H1 (cell line): ENCODE measurements at regions not wholly inside any gene's neighbourhood (a gene's known extent, or its start where the extent isn't known, plus 50 kb on each side); places are given as distances from the start of the nearest gene placed in this dataset.

Experiments used
- CTCF ChIA-PET: fragments of 300-600 bp; sonication (Branson Sonifier 250); formaldehyde crosslinking; loops from one replicate; lab custom pipeline; 2021; ENCODE audit not compliant: partially characterized antibody; lab: Charles Lee
- POLR2A ChIA-PET: fragments of 300-600 bp; sonication (Branson Sonifier 250); formaldehyde crosslinking; loops from one replicate; lab custom pipeline; 2021; ENCODE audit warnings: inconsistent platforms; ENCODE audit not compliant: partially characterized antibody; lab: Charles Lee
- DNase-seq, 2 experiments: peaks; one replicate each; pipeline versions ENCODE4 v3.0.0 to v3.0.0-alpha.2; 2010 to 2022; ENCODE audit warnings: low spot score in 2 of 2, low read depth in 1 of 2, mixed read lengths in 1 of 2
- FAIRE-seq: peaks from 2 replicates; lab custom pipeline; 2011; peaks lifted over from hg19 to GRCh38; lab: Jason Lieb, UNC
- H2AFZ ChIP-seq: 2 replicates; pipeline ENCODE4 v1.8.1; 2012; ENCODE audit warnings: low read length, inconsistent platforms
- H2AK5ac ChIP-seq: 2 replicates; pipeline ENCODE4 v1.6.1; 2013; ENCODE audit warnings: low read depth, low read length
- H2BK120ac ChIP-seq: replicated peaks from 2 replicates; pipeline ENCODE3; 2013; ENCODE audit warnings: low read depth, low read length, inconsistent platforms
- H2BK12ac ChIP-seq: 2 replicates; pipeline ENCODE4 v1.6.1; 2013; ENCODE audit warnings: low read depth, low read length
- H2BK15ac ChIP-seq: 2 replicates; pipeline ENCODE4 v1.6.1; 2013; ENCODE audit warnings: low read length
- H2BK20ac ChIP-seq: 2 replicates; pipeline ENCODE4 v1.6.1; 2013; ENCODE audit warnings: low read length
- H2BK5ac ChIP-seq: 2 replicates; pipeline ENCODE4 v1.6.1; 2013; ENCODE audit warnings: low read depth, low read length
- H3K14ac ChIP-seq: 2 replicates; pipeline ENCODE4 v1.6.1; 2013; ENCODE audit warnings: inconsistent platforms; ENCODE audit not compliant: insufficient read length
- H3K18ac ChIP-seq: 2 replicates; pipeline ENCODE4 v1.6.1; 2013; ENCODE audit warnings: low read length; ENCODE audit errors: extremely low read depth
- H3K23ac ChIP-seq: 2 replicates; pipeline ENCODE4 v1.6.1; 2013; ENCODE audit warnings: inconsistent platforms; ENCODE audit not compliant: insufficient read length
- H3K23me2 ChIP-seq: 2 replicates; pipeline ENCODE4 v1.6.1; 2013; ENCODE audit warnings: low read depth, low read length
- H3K27ac ChIP-seq: 2 replicates; pipeline ENCODE4 v1.6.1; 2011; ENCODE audit warnings: low read depth, low read length, inconsistent platforms
- H3K27me3 ChIP-seq, 4 experiments: replicated peaks in 1 of 4; 1 replicate in 1 of 4; 2 replicates in 3 of 4; pipeline versions ENCODE4 v1.6.1 to v1.8.1; 2011 to 2013; ENCODE audit warnings: low read length in 3 of 4, mild to moderate bottlenecking in 3 of 4, inconsistent platforms in 2 of 4, mixed read lengths in 2 of 4, moderate library complexity in 1 of 4; ENCODE audit not compliant: control insufficient read depth in 3 of 4, insufficient read depth in 3 of 4; ENCODE audit errors: extremely low read depth in 1 of 4
- H3K36me3 ChIP-seq, 4 experiments: 2 replicates each; pipeline versions ENCODE4 v1.6.1 to v1.8.1; 2011 to 2013; ENCODE audit warnings: mild to moderate bottlenecking in 4 of 4, low read length in 3 of 4, moderate library complexity in 2 of 4, control low read depth in 1 of 4, inconsistent platforms in 1 of 4; ENCODE audit not compliant: insufficient read depth in 4 of 4, control insufficient read depth in 2 of 4
- H3K4ac ChIP-seq: replicated peaks from 2 replicates; pipeline ENCODE3; 2013; ENCODE audit warnings: low read length, low read depth, mixed read lengths, inconsistent platforms; ENCODE audit not compliant: insufficient read length
- H3K4me1 ChIP-seq, 4 experiments: replicated peaks in 1 of 4; 1 replicate in 1 of 4; 2 replicates in 3 of 4; pipeline versions ENCODE4 v1.6.1 to v1.8.1; 2011 to 2013; ENCODE audit warnings: low read length in 3 of 4, inconsistent platforms in 2 of 4, mixed read lengths in 1 of 4; ENCODE audit not compliant: insufficient read depth in 4 of 4, control insufficient read depth in 3 of 4
- H3K4me2 ChIP-seq, 2 experiments: 2 replicates each; pipeline versions ENCODE4 v1.6.1 to v1.8.1; 2011 to 2013; ENCODE audit warnings: low read depth in 2 of 2, low read length in 2 of 2, control low read depth in 1 of 2, inconsistent platforms in 1 of 2, mild to moderate bottlenecking in 1 of 2; ENCODE audit not compliant: insufficient read depth in 1 of 2
- H3K4me3 ChIP-seq, 4 experiments: fragments of 200-600, 300-600 bp in 1 of 4; sonication (generic), shearing (Covaris generic), sonication (Bioruptor Twin) in 1 of 4; 2 replicates each; pipeline versions ENCODE4 v1.5.1 to v1.8.1; 2011 to 2016; ENCODE audit warnings: low read length in 4 of 4, low read depth in 3 of 4, control low read depth in 2 of 4, inconsistent platforms in 2 of 4, mild to moderate bottlenecking in 2 of 4, mixed read lengths in 1 of 4, moderate library complexity in 1 of 4; ENCODE audit not compliant: insufficient read depth in 2 of 4; ENCODE audit errors: extremely low read depth in 1 of 4
- H3K56ac ChIP-seq: replicated peaks from 2 replicates; pipeline ENCODE3; 2013; ENCODE audit warnings: low read depth, mild to moderate bottlenecking, mixed read lengths, low read length, inconsistent platforms; ENCODE audit not compliant: insufficient read length
- H3K79me1 ChIP-seq: 2 replicates; pipeline ENCODE4 v1.6.1; 2013; ENCODE audit warnings: low read depth, low read length, control low read depth
- H3K79me2 ChIP-seq, 2 experiments: 2 replicates each; pipeline versions ENCODE4 v1.6.1 to v1.8.1; 2012 to 2013; ENCODE audit warnings: low read length in 2 of 2, mild to moderate bottlenecking in 2 of 2, inconsistent platforms in 1 of 2; ENCODE audit not compliant: insufficient read depth in 2 of 2, control insufficient read depth in 1 of 2
- H3K9ac ChIP-seq, 4 experiments: replicated peaks in 1 of 4; 1 replicate in 1 of 4; 2 replicates in 3 of 4; pipeline versions ENCODE4 v1.6.1 to v1.8.1; 2011 to 2013; ENCODE audit warnings: low read depth in 3 of 4, low read length in 3 of 4, control low read depth in 2 of 4, mild to moderate bottlenecking in 2 of 4, moderate library complexity in 2 of 4, inconsistent platforms in 1 of 4; ENCODE audit errors: extremely low read depth in 1 of 4
- H3K9me3 ChIP-seq, 2 experiments: 2 replicates each; pipeline versions ENCODE4 v1.6.1 to v1.8.1; 2012 to 2013; ENCODE audit warnings: mild to moderate bottlenecking in 2 of 2, moderate library complexity in 2 of 2, control low read depth in 1 of 2, inconsistent platforms in 1 of 2, low read depth in 1 of 2, low read length in 1 of 2, mixed read lengths in 1 of 2; ENCODE audit not compliant: insufficient read depth in 2 of 2
- H4K20me1 ChIP-seq, 2 experiments: replicated peaks in 1 of 2; 2 replicates each; pipeline versions ENCODE3 to v1.8.1; 2011 to 2013; ENCODE audit warnings: inconsistent platforms in 2 of 2, low read length in 2 of 2, mild to moderate bottlenecking in 1 of 2; ENCODE audit not compliant: insufficient read depth in 2 of 2, control insufficient read depth in 1 of 2
- H4K5ac ChIP-seq: 2 replicates; pipeline ENCODE4 v1.6.1; 2013; ENCODE audit warnings: low read length, low read depth, mixed read lengths, inconsistent platforms; ENCODE audit not compliant: insufficient read length
- H4K8ac ChIP-seq: 2 replicates; pipeline ENCODE4 v1.8.0; 2013; ENCODE audit warnings: mild to moderate bottlenecking, moderate library complexity, low read length, inconsistent platforms; ENCODE audit not compliant: insufficient read depth; ENCODE audit errors: extremely low read depth
- H4K91ac ChIP-seq: replicated peaks from 2 replicates; pipeline ENCODE3; 2013; ENCODE audit warnings: low read length, mixed read lengths, inconsistent platforms; ENCODE audit not compliant: insufficient read length
- CBX5 ChIP-seq: fragments of 300-800, 300-1000 bp; sonication (generic); IDR thresholded peaks from 2 replicates; pipeline ENCODE4 v1.7.1; 2016; ENCODE audit warnings: antibody characterized with exemption, low read length, low read depth
- MAFK ChIP-seq: IDR thresholded peaks from 2 replicates; pipeline ENCODE4 v1.6.1; 2012; ENCODE audit warnings: low read depth, mild to moderate bottlenecking, improper control_type of control experiment, low read length
- POU5F1 ChIP-seq: IDR thresholded peaks from 2 replicates; pipeline ENCODE4 v1.6.1; 2011; ENCODE audit warnings: low read depth, mild to moderate bottlenecking, low read length, moderate library complexity

DNA sequence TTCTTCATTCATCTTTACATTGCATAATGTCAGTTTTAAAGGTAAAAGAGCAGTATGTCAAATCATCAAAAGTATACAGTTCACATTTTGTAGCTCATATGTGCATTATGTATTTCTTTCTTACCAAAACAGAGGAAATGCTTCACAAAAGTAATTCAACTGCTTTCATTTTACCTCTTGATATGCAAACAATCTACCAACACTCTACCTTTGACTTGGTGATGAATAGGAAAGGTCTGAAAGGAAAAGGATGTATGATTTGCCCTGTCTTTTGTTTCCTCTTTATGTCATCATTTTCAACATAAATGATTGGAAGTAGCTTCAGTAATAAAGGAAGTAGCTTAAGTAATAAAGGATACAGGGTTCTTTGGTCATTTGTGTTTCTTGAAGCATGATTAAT is 846.7 kb downstream of the NXPH1 start:
- Histone ChIP-seq H3K23ac (no peak overlapping the region), H3K14ac (no peak overlapping the region), H3K4me3 (peak overlapping the region in 1 of 4 experiments; percentile 14; a peak in 1 of 8 replicates), H2AK5ac (no peak overlapping the region), H4K5ac (no peak overlapping the region), H3K9me3 (peaks cover 0 to 4% of the 10 kb centered on the region in 2 experiments; a peak in 1 of 4 replicates), H2AFZ (no peak overlapping the region), H4K8ac (no peak overlapping the region), H3K4ac (no peak overlapping the region), H3K9ac (no peak overlapping the region), H3K36me3 (no peaks in the 10 kb centered on the region; a peak in 2 of 8 replicates), H3K56ac (no peak overlapping the region), H3K23me2 (no peaks in the 10 kb centered on the region), H3K4me2 (peak overlapping the region in 1 of 2 experiments; percentile 13; a peak in 1 of 4 replicates), H3K4me1 (peaks cover 0 to 7% (median 2%) of the 10 kb centered on the region in 4 experiments; a peak in 3 of 7 replicates), H3K27ac (no peak overlapping the region), H3K79me2 (no peaks in the 10 kb centered on the region), H3K79me1 (no peaks in the 10 kb centered on the region), H4K91ac (no peak overlapping the region), H2BK15ac (no peak overlapping the region), H3K18ac (no peak overlapping the region), H2BK120ac (no peak overlapping the region), H2BK20ac (no peak overlapping the region), H4K20me1 (no peaks in the 10 kb centered on the region), H2BK5ac (no peak overlapping the region), H2BK12ac (no peak overlapping the region), H3K27me3 (no peaks in the 10 kb centered on the region; a peak in 1 of 7 replicates)
- POLR2A ChIA-PET = interaction anchor here (1.2 kb wide), 1 partner anchor 15 kb away, joined by 3 read pairs; no protein-coding TSS in a partner anchor
- DNase-seq (no peak), FAIRE-seq (no peak)
- CTCF ChIA-PET = no interaction called here
- TF ChIP-seq MAFK (no peak), CBX5 (no peak), POU5F1 (0 out of 2 replicates have a peak, but pooled peaks have one; percentile 18)
